PFSK-1 (cell line): ENCODE measurements at regions not wholly inside any gene's neighbourhood (a gene's known extent, or its start where the extent isn't known, plus 50 kb on each side); places are given as distances from the start of the nearest gene placed in this dataset.

ENCODE experiments used
- FOXP2 ChIP-seq: optimal IDR thresholded peaks from 2 replicates; pipeline ENCODE3; 2011; ENCODE audit warnings: borderline replicate concordance, control low read depth, inconsistent platforms; ENCODE audit not compliant: insufficient read depth; ENCODE audit errors: extremely low read length, extremely low read depth
- POLR2AphosphoS5 ChIP-seq: IDR thresholded peaks from 2 replicates; pipeline ENCODE4 v1.6.1; 2012; ENCODE audit warnings: low read depth, mild to moderate bottlenecking, control low read depth, low read length, moderate library complexity
- SIN3A ChIP-seq: IDR thresholded peaks from 2 replicates; pipeline ENCODE4 v1.6.1; 2012; ENCODE audit warnings: mild to moderate bottlenecking, low read length, moderate library complexity, borderline replicate concordance; ENCODE audit not compliant: insufficient read depth
- TAF1 ChIP-seq: IDR thresholded peaks from 2 replicates; pipeline ENCODE4 v1.6.1; 2012; ENCODE audit warnings: low read length, control low read depth, borderline replicate concordance; ENCODE audit not compliant: insufficient read depth
- TF ChIP-seq, protein P1 (sequence below), 2 experiments: IDR thresholded peaks; 2 replicates each; pipeline versions ENCODE4 v1.6.1 to v1.8.0; 2011 to 2012; ENCODE audit warnings: low read depth in 2 of 2, low read length in 2 of 2, control low read depth in 1 of 2, inconsistent platforms in 1 of 2, mild to moderate bottlenecking in 1 of 2, moderate library complexity in 1 of 2; ENCODE audit not compliant: insufficient read depth in 1 of 2

DNA sequence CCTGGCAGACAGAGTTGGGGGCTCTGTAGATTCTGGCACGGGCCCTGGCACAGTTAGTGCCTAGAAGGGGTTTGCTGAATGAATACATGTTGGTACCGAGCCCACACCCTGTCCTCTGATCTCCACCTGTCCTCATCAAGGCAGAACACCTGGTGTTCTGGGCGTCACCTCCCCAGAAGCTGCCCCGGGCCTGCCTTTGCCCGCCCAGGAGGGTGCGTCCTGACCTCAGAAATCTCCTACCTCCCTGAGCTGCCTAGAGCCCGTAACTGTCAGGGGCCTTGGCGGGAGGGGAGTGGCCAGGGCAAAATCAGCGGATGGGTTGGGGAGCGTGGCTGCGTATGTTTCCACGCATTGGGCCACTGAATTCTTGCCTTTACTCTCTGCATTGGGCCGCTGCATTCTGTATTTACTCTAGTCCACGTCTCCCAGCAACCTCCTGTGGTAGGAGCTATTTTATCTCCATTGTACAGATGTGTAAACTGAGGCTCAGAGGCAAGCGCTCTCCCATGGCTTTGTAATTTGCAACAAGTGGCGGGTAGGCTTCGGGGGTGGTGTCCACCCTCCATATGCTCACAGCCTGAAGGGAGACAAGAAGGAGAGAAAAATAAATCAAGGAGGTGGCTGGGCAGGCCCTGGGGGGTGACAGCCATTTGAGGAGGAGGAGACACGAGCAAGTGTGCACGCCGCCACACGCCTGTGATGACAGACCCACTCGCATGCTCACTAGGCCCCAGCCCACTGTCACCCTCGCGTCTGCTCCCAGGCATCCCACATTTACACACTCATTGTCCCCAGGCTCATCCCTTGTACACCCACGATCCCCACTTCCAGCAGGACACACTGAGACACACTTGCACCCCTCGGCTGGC, 95.7 kb upstream of the WNT4 start:
- TF ChIP-seq SIN3A = no peak
- TF ChIP-seq, protein P1, sequence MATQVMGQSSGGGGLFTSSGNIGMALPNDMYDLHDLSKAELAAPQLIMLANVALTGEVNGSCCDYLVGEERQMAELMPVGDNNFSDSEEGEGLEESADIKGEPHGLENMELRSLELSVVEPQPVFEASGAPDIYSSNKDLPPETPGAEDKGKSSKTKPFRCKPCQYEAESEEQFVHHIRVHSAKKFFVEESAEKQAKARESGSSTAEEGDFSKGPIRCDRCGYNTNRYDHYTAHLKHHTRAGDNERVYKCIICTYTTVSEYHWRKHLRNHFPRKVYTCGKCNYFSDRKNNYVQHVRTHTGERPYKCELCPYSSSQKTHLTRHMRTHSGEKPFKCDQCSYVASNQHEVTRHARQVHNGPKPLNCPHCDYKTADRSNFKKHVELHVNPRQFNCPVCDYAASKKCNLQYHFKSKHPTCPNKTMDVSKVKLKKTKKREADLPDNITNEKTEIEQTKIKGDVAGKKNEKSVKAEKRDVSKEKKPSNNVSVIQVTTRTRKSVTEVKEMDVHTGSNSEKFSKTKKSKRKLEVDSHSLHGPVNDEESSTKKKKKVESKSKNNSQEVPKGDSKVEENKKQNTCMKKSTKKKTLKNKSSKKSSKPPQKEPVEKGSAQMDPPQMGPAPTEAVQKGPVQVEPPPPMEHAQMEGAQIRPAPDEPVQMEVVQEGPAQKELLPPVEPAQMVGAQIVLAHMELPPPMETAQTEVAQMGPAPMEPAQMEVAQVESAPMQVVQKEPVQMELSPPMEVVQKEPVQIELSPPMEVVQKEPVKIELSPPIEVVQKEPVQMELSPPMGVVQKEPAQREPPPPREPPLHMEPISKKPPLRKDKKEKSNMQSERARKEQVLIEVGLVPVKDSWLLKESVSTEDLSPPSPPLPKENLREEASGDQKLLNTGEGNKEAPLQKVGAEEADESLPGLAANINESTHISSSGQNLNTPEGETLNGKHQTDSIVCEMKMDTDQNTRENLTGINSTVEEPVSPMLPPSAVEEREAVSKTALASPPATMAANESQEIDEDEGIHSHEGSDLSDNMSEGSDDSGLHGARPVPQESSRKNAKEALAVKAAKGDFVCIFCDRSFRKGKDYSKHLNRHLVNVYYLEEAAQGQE (IDR thresholded peaks at IDR 0.05; ENCODE audit: insufficient read depth in 1 of 2, low read depth in 2 of 2, low read length in 2 of 2) = no peak

DNA sequence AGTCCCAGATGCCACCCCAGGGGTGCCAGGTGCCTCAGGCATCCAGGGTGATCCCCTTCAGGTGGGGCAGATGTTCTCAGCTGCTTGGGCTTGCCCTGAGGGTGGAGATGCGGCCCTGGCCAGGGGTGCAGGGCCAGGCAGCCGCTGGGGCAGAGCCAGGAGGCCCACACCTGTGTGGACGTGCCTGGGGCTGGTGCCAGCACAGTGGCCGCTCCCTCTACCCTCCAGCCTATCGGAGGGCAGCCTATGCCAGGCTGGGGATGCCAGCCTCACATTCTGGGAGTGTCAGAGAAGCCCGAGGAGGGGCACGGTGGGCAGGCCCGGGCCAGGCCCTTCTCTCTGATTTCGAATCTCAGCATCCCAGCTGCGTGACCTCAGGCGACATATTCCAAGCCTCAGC, 96.5 kb upstream of the WNT4 start:
- TF ChIP-seq TAF1 = no peak
- TF ChIP-seq POLR2AphosphoS5 = no peak
- TF ChIP-seq FOXP2 = no peak
- TF ChIP-seq, protein P1 (IDR thresholded peaks at IDR 0.05; ENCODE audit: insufficient read depth in 1 of 2, low read depth in 2 of 2, low read length in 2 of 2) = no peak
- TF ChIP-seq SIN3A = no peak

DNA sequence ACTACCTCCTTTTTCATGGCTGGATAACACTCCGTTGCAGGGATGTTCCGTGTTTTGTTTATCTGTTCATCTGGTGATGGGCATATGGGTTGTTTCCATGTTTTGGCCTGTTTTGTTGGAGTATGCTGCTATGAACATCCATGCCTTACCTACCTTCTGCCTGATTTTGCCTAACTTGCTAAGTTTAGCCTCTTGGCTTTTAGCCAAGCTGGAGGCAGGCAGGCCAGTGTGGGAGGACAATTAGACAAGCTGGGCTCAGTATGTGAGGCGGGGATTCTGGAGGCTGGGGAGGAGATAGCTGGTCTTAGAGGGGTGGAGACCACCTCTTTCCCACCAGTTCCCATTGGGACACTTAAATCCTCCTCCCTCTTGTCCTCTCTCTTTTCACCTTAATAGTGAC, 98.4 kb upstream of the WNT4 start:
- TF ChIP-seq SIN3A (no peak), POLR2AphosphoS5 (no peak), FOXP2 (no peak), TAF1 (no peak)
- TF ChIP-seq, protein P1 (IDR thresholded peaks at IDR 0.05; ENCODE audit: insufficient read depth in 1 of 2, low read depth in 2 of 2, low read length in 2 of 2) = no peak

DNA sequence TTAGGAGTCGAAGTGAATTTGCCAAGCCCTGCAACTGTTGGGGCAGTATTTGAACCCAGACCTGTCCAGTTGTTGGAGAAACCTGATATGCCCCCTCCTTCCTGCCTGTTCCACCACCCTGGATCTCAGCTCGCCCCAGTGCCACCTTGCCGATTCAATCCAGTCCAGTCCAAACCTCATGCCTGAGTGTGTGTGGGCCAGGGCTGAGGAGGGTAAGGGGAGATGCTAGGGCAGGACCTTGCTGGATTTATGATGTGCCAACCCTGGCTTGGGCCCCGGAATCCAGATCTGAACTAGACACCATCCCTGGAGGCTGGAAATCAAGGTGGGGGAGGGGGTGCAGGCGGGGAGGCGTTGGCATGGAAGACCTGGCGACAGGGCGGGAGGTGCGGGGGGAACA, 98.9 kb upstream of the WNT4 start:
- TF ChIP-seq, protein P1 (IDR thresholded peaks at IDR 0.05; ENCODE audit: insufficient read depth in 1 of 2, low read depth in 2 of 2, low read length in 2 of 2) = no peak
- TF ChIP-seq SIN3A (no peak), FOXP2 (no peak), POLR2AphosphoS5 (no peak), TAF1 (no peak)
